H9 (cell line): ENCODE measurements at regions not wholly inside any gene's neighbourhood (a gene's known extent, or its start where the extent isn't known, plus 50 kb on each side); places are given as distances from the start of the nearest gene placed in this dataset.

ENCODE experiments used
- DNase-seq: peaks from one replicate; pipeline ENCODE4 v3.0.0-alpha.2; 2017
- H2AFZ ChIP-seq: one replicate; pipeline ENCODE4 v1.6.1; 2013; ENCODE audit warnings: mild to moderate bottlenecking, low read length, control low read depth, moderate library complexity
- H2AK5ac ChIP-seq: 2 replicates; pipeline ENCODE4 v1.6.1; 2013; ENCODE audit warnings: low read length, control low read depth, mixed read lengths; ENCODE audit not compliant: insufficient read length
- H2BK120ac ChIP-seq: one replicate; pipeline ENCODE4 v1.6.1; 2013; ENCODE audit warnings: low read depth, mild to moderate bottlenecking, low read length, control low read depth, inconsistent platforms; ENCODE audit not compliant: poor library complexity, severe bottlenecking
- H2BK12ac ChIP-seq: 2 replicates; pipeline ENCODE4 v1.6.1; 2013; ENCODE audit warnings: low read length, control low read depth, mixed read lengths, low read depth; ENCODE audit not compliant: insufficient read length
- H2BK15ac ChIP-seq: 2 replicates; pipeline ENCODE4 v1.6.1; 2013; ENCODE audit warnings: low read depth, low read length, control low read depth
- H2BK20ac ChIP-seq: one replicate; pipeline ENCODE4 v1.6.1; 2013; ENCODE audit warnings: low read depth, mild to moderate bottlenecking, low read length, control low read depth, inconsistent platforms; ENCODE audit not compliant: poor library complexity, severe bottlenecking
- H2BK5ac ChIP-seq: 2 replicates; pipeline ENCODE4 v1.6.1; 2013; ENCODE audit warnings: low read length, control low read depth, mixed read lengths; ENCODE audit not compliant: insufficient read length
- H3K14ac ChIP-seq: 2 replicates; pipeline ENCODE4 v1.6.1; 2013; ENCODE audit warnings: low read length, control low read depth; ENCODE audit not compliant: insufficient read depth
- H3K18ac ChIP-seq: 2 replicates; pipeline ENCODE4 v1.6.1; 2013; ENCODE audit warnings: low read depth, mild to moderate bottlenecking, mixed read lengths, low read length, control low read depth; ENCODE audit not compliant: insufficient read length
- H3K23ac ChIP-seq: 2 replicates; pipeline ENCODE4 v1.6.1; 2013; ENCODE audit warnings: low read length, control low read depth, mixed read lengths, low read depth; ENCODE audit not compliant: insufficient read length
- H3K23me2 ChIP-seq: 2 replicates; pipeline ENCODE4 v1.6.1; 2013; ENCODE audit warnings: low read depth, mild to moderate bottlenecking, mixed read lengths, low read length, control low read depth; ENCODE audit not compliant: insufficient read length, poor library complexity, severe bottlenecking
- H3K27ac ChIP-seq: 2 replicates; pipeline ENCODE4 v1.5.1; 2013; ENCODE audit warnings: low read length, control low read depth, mixed read lengths, low read depth; ENCODE audit not compliant: insufficient read length
- H3K27me3 ChIP-seq: 2 replicates; pipeline ENCODE4 v1.6.1; 2013; ENCODE audit warnings: low read length, control low read depth, inconsistent platforms; ENCODE audit not compliant: insufficient read depth
- H3K4ac ChIP-seq: 2 replicates; pipeline ENCODE4 v1.6.1; 2013; ENCODE audit warnings: low read depth, mild to moderate bottlenecking, control low read depth, inconsistent platforms, low read length, moderate library complexity
- H3K4me1 ChIP-seq: 2 replicates; pipeline ENCODE4 v1.6.1; 2013; ENCODE audit warnings: low read length, control low read depth, inconsistent platforms; ENCODE audit not compliant: insufficient read depth
- H3K4me2 ChIP-seq: 2 replicates; pipeline ENCODE4 v1.6.1; 2013; ENCODE audit warnings: low read length, control low read depth, mixed read lengths; ENCODE audit not compliant: insufficient read length, insufficient read depth
- H3K56ac ChIP-seq: 2 replicates; pipeline ENCODE4 v1.6.1; 2013; ENCODE audit warnings: low read depth, mild to moderate bottlenecking, mixed read lengths, low read length, control low read depth; ENCODE audit not compliant: insufficient read length
- H3K79me1 ChIP-seq: 2 replicates; pipeline ENCODE4 v1.6.1; 2013; ENCODE audit warnings: low read depth, mild to moderate bottlenecking, moderate library complexity, low read length, control low read depth, inconsistent platforms; ENCODE audit not compliant: insufficient read depth, poor library complexity, severe bottlenecking
- H3K79me2 ChIP-seq: 2 replicates; pipeline ENCODE4 v1.6.1; 2013; ENCODE audit warnings: low read length, control low read depth, inconsistent platforms; ENCODE audit not compliant: insufficient read depth
- H3K9ac ChIP-seq: 2 replicates; pipeline ENCODE4 v1.6.1; 2013; ENCODE audit warnings: low read length, control low read depth, mixed read lengths; ENCODE audit not compliant: insufficient read length; ENCODE audit errors: extremely low read depth
- H3K9me3 ChIP-seq: one replicate; pipeline ENCODE4 v1.6.1; 2013; ENCODE audit warnings: low read depth, low read length, inconsistent platforms; ENCODE audit not compliant: control insufficient read depth
- H3T11ph ChIP-seq: one replicate; pipeline ENCODE4 v1.6.1; 2013; ENCODE audit warnings: mild to moderate bottlenecking, low read length, control low read depth, inconsistent platforms
- H4K20me1 ChIP-seq: one replicate; pipeline ENCODE4 v1.6.1; 2013; ENCODE audit not compliant: control insufficient read depth, insufficient read length, insufficient read depth
- H4K5ac ChIP-seq: 2 replicates; pipeline ENCODE4 v1.6.1; 2013; ENCODE audit warnings: low read depth, mild to moderate bottlenecking, mixed read lengths, low read length, control low read depth; ENCODE audit not compliant: insufficient read length
- H4K8ac ChIP-seq: replicated peaks from 2 replicates; pipeline ENCODE4 v1.6.1; 2013; ENCODE audit warnings: low read length, control low read depth, mixed read lengths, low read depth; ENCODE audit not compliant: insufficient read length
- H4K91ac ChIP-seq: 2 replicates; pipeline ENCODE4 v1.6.1; 2013; ENCODE audit warnings: low read depth, mild to moderate bottlenecking, moderate library complexity, mixed read lengths, low read length, control low read depth; ENCODE audit not compliant: insufficient read length
- H3K27ac Mint-ChIP-seq, 3 experiments: 2 replicates in 2 of 3; 3 replicates in 1 of 3; pipeline ENCODE4 v1.8.0; 2020 to 2021; ENCODE audit warnings: mixed read lengths in 3 of 3, mild to moderate bottlenecking in 1 of 3, moderate library complexity in 1 of 3
- H3K27me3 Mint-ChIP-seq: 2 replicates; pipeline ENCODE4 v1.8.0; 2021; ENCODE audit warnings: low read depth, mild to moderate bottlenecking, moderate library complexity, mixed read lengths
- H3K36me3 Mint-ChIP-seq, 3 experiments: 2 replicates in 2 of 3; 3 replicates in 1 of 3; pipeline ENCODE4 v1.8.0; 2020 to 2021; ENCODE audit warnings: low read depth in 3 of 3, mixed read lengths in 3 of 3; ENCODE audit not compliant: insufficient read depth in 1 of 3
- H3K4me1 Mint-ChIP-seq, 2 experiments: 2 replicates each; pipeline ENCODE4 v1.8.0; 2020; ENCODE audit warnings: mixed read lengths in 2 of 2
- H3K4me3 Mint-ChIP-seq, 2 experiments: 2 replicates in 1 of 2; 3 replicates in 1 of 2; pipeline ENCODE4 v1.8.0; 2020 to 2021; ENCODE audit warnings: mild to moderate bottlenecking in 2 of 2, mixed read lengths in 2 of 2, moderate library complexity in 1 of 2
- H3K9me3 Mint-ChIP-seq, 2 experiments: 2 replicates in 1 of 2; 3 replicates in 1 of 2; pipeline ENCODE4 v1.8.0; 2020; ENCODE audit warnings: mild to moderate bottlenecking in 2 of 2, mixed read lengths in 2 of 2, moderate library complexity in 1 of 2
- CTCF ChIP-seq: fragments of 200-600 bp; sonication (generic); conservative IDR thresholded peaks from 3 replicates; pipeline ENCODE4 v1.8.0; 2021; ENCODE audit warnings: antibody characterized with exemption, mild to moderate bottlenecking
- WGBS: extraction: QIAGEN DNeasy Blood & Tissue Kit; methylation state at CpG from one replicate; pipeline ENCODE4 v1.1.7; 2013; ENCODE audit warnings: missing lambda C conversion rate, low lambda C conversion rate, mixed read lengths; ENCODE audit not compliant: insufficient read length; ENCODE audit errors: extremely low coverage; 5-methylcytosine and 5-hydroxymethylcytosine counted together

GRCh38 chr2:43051338-43051737 is 175.1 kb downstream of the ZFP36L2 start:
- no CpG with 5 or more reads among the region's 8 CpGs for WGBS
- Histone ChIP-seq H3K27me3 (no peaks in the 10 kb centered on the region), H3K23me2 (no peaks in the 10 kb centered on the region), H2BK15ac (no peak overlapping the region), H3K27ac (no peak overlapping the region), H3K9ac (no peak overlapping the region), H3K4me2 (no peak overlapping the region), H2BK5ac (no peak overlapping the region), H3K18ac (no peak overlapping the region), H3K79me1 (no peaks in the 10 kb centered on the region), H3K4me1 (peaks cover 4% of the 10 kb centered on the region; the same call in 1 of the 2 replicates), H2BK120ac (no peak overlapping the region), H4K20me1 (no peaks in the 10 kb centered on the region), H2BK12ac (no peak overlapping the region), H2AFZ (no peak overlapping the region), H3K23ac (no peak overlapping the region), H4K5ac (no peak overlapping the region), H3K56ac (no peak overlapping the region), H2AK5ac (no peak overlapping the region), H3K4ac (no peak overlapping the region), H3K79me2 (no peaks in the 10 kb centered on the region), H3T11ph (no peak overlapping the region), H3K14ac (no peak overlapping the region), H3K9me3 (no peaks in the 10 kb centered on the region), H4K91ac (no peak overlapping the region), H2BK20ac (no peak overlapping the region), H4K8ac (no peak overlapping the region)
- no peak overlapping the region for H3K27ac Mint-ChIP-seq
- DNase-seq, result no peak
- no peaks in the 10 kb centered on the region; a peak in 1 of 7 replicates for H3K36me3 Mint-ChIP-seq
- no peak for TF ChIP-seq CTCF
- no peaks in the 10 kb centered on the region for H3K9me3 Mint-ChIP-seq
- H3K4me3 Mint-ChIP-seq, result no peak overlapping the region
- H3K27me3 Mint-ChIP-seq, result peaks cover 3% of the 10 kb centered on the region; the same call in 1 of the 2 replicates
- H3K4me1 Mint-ChIP-seq, result peaks cover 11 to 27% of the 10 kb centered on the region in 2 experiments
